ENCODE measurements at regions not wholly inside any gene's neighbourhood (a gene's known extent, or its start where the extent isn't known, plus 50 kb on each side); places are given as distances from the start of the nearest gene placed in this dataset.

DNA sequence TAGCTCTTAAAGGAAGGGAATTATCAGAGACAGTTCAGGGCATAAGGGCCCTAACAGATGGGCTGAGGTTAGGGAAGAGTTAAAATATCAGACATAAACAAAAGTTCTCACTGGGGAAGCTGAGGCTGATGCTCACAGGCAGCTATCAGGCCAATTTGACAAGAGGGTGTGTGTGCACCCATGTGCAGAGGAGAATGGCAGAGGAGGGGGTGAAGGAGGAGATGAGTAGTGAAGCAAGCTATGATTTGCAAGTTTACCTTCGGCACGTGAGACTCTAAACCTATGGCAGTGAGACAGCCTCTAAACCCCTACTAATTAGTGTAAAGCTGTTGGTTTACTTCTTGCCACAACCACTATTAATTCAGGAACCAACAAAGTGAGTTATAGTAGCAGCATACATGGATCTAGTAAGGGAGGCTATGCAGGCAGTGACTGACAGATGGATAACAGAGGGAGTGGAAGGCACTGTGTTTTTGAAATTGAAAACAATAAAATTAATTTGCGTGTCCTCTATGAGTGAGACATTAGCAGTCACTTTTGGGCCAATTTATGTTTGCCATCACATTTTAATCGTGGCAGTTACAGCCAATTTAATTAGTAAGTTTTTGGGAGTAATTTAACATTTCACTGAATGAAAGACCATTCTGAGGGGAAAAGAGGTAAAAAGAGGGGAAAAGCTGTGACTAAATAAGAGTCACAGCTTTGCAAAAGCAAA lies 99.6 kb upstream of the HTR2A start:
- Histone ChIP-seq H3F3A (ENCODE audit: insufficient read depth) (no peaks in the 10 kb centered on the region), H3K27ac (ENCODE audit: low read depth, low read length) (no peak overlapping the region), H2AFZ (ENCODE audit: low read depth, low read length, severe bottlenecking) (no peak overlapping the region), H3K4me2 (ENCODE audit: low read depth, low read length, poor library complexity, severe bottlenecking) (no peak overlapping the region), H3K79me2 (ENCODE audit: insufficient read depth, low read length) (no peaks in the 10 kb centered on the region), H3K9me3 (ENCODE audit: insufficient read depth, low read length) (no peaks in the 10 kb centered on the region), H3K27me3 (ENCODE audit: low read length) (no peaks in the 10 kb centered on the region), H4K20me1 (ENCODE audit: low read depth, low read length) (no peaks in the 10 kb centered on the region), H3K36me3 (ENCODE audit: low read length) (no peaks in the 10 kb centered on the region), H3K9me2 (replicated peaks; ENCODE audit: insufficient read depth, low read length) (no peaks in the 10 kb centered on the region), H3K4me3 (ENCODE audit: insufficient read depth, low read length, poor library complexity, severe bottlenecking) (no peak overlapping the region), H3K9ac (ENCODE audit: low read length) (no peak overlapping the region)
- TF ChIP-seq CTCF (IDR thresholded peaks at IDR 0.05; ENCODE audit: insufficient read depth, low read length, poor library complexity, severe bottlenecking) (no peak), EZH2phosphoT487 (conservative IDR thresholded peaks at IDR 0.05; ENCODE audit: low read length) (no peak)

DNA sequence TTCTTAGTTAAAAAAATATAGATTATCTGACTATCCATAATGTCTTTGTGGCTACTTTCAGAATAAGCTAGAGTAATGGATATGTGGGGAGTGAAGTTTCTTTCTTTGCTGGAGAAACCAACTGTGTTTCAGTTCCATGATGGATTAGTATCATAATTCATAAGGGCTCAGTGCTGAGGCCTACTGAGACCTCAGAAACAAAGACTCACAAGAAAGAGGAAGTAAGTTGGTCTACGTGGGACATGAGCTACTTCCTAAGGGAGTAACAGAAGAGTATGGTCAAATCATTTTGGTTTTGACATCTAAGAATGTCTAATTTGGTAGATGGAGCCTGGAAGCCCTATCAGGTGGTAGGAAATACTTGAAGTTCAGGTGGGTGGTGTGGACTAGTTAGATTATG lies 99.0 kb upstream of the HTR2A start:
- TF ChIP-seq CTCF (IDR thresholded peaks at IDR 0.05; ENCODE audit: insufficient read depth, low read length, poor library complexity, severe bottlenecking) (no peak), EZH2phosphoT487 (conservative IDR thresholded peaks at IDR 0.05; ENCODE audit: low read length) (no peak)
- Histone ChIP-seq H2AFZ (ENCODE audit: low read depth, low read length, severe bottlenecking) (no peak overlapping the region), H3K27me3 (ENCODE audit: low read length) (no peaks in the 10 kb centered on the region), H3K9me3 (ENCODE audit: insufficient read depth, low read length) (no peaks in the 10 kb centered on the region), H3K9ac (ENCODE audit: low read length) (no peak overlapping the region), H3K27ac (ENCODE audit: low read depth, low read length) (no peak overlapping the region), H3F3A (ENCODE audit: insufficient read depth) (no peaks in the 10 kb centered on the region), H3K4me2 (ENCODE audit: low read depth, low read length, poor library complexity, severe bottlenecking) (no peak overlapping the region), H3K9me2 (replicated peaks; ENCODE audit: insufficient read depth, low read length) (no peaks in the 10 kb centered on the region), H3K4me3 (ENCODE audit: insufficient read depth, low read length, poor library complexity, severe bottlenecking) (no peak overlapping the region), H3K79me2 (ENCODE audit: insufficient read depth, low read length) (no peaks in the 10 kb centered on the region), H4K20me1 (ENCODE audit: low read depth, low read length) (no peaks in the 10 kb centered on the region), H3K36me3 (ENCODE audit: low read length) (no peaks in the 10 kb centered on the region)

GRCh38 chr13:46994492-46994891 lies 97.6 kb upstream of the HTR2A start:
- no peak overlapping the region for H3K4me2 ChIP-seq (ENCODE audit: low read depth, low read length, poor library complexity, severe bottlenecking)
- TF ChIP-seq CTCF (IDR thresholded peaks at IDR 0.05; ENCODE audit: insufficient read depth, low read length, poor library complexity, severe bottlenecking): no peak
- TF ChIP-seq EZH2phosphoT487 (conservative IDR thresholded peaks at IDR 0.05; ENCODE audit: low read length): no peak
- no peak overlapping the region for H3K9ac ChIP-seq (ENCODE audit: low read length)

More at GRCh38 chr13:46994492-46994891, 97.6 kb upstream of the HTR2A start:
- no peaks in the 10 kb centered on the region for H3F3A ChIP-seq (ENCODE audit: insufficient read depth)
- H3K9me3 ChIP-seq (ENCODE audit: insufficient read depth, low read length): no peaks in the 10 kb centered on the region
- H4K20me1 ChIP-seq (ENCODE audit: low read depth, low read length): no peaks in the 10 kb centered on the region
- no peak overlapping the region for H3K4me3 ChIP-seq (ENCODE audit: insufficient read depth, low read length, poor library complexity, severe bottlenecking)
- H3K27ac ChIP-seq (ENCODE audit: low read depth, low read length): no peak overlapping the region
- H3K27me3 ChIP-seq (ENCODE audit: low read length): no peaks in the 10 kb centered on the region
- no peaks in the 10 kb centered on the region for H3K79me2 ChIP-seq (ENCODE audit: insufficient read depth, low read length)
- H2AFZ ChIP-seq (ENCODE audit: low read depth, low read length, severe bottlenecking): no peak overlapping the region
- no peaks in the 10 kb centered on the region for H3K36me3 ChIP-seq (ENCODE audit: low read length)
- H3K9me2 ChIP-seq (replicated peaks; ENCODE audit: insufficient read depth, low read length): no peaks in the 10 kb centered on the region
